Dermis microvascular lymphatic vessel endothelial cell (primary cell): ENCODE measurements at regions not wholly inside any gene's neighbourhood (a gene's known extent, or its start where the extent isn't known, plus 50 kb on each side); places are given as distances from the start of the nearest gene placed in this dataset.
"Not testable (repeated sequence)": the region's sequence is repeated elsewhere in the genome, so short reads cannot be mapped to it uniquely, and the experiment has no call there.

Experiments used
- DNase-seq, 2 donors: peaks; one replicate each; pipeline versions ENCODE4 v3.0.0 to v3.0.0-alpha.2; 2010; ENCODE audit warnings: low read depth in 2 of 2

DNA sequence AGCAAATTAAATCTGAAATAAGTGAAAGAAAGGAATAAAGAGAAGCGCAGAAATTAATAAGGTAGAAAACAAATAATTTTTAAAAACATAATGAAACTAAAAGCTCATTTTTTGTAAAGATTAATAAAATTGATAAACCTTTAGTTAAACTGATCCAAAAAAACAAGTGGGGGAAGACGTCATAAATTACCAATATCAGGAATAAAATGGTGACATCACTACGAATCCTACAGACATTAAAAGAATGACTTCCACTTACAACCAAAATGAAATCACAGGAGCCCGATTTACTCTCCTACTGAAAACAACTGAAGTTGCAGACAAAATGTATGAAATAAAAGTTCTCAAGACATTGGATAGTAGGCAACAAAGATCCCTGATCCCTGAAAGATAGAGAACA lies 68.1 kb upstream of the IFFO2 start:
- no peak for DNase-seq

GRCh38 chr1:19023787-19024186 lies 67.3 kb upstream of the IFFO2 start:
- DNase-seq, result no peak

DNA sequence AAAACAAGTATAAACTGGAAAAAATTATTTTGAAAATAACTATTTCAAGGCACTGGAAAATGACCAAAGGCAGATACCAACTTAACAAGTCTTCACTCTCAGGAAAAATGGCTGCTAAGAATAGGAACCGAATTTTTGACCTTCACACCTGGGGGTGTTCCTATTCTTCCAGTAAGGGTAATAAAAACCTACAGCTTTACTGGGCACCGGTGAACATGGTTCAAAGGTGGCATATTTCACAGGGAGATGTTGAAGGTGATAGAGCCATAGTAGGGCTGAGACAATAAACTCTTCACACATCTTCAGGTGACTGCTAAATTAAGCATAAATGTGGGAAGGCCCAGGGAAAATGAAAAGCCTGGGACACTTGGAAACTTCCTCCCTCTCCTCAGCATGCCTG lies 65.4 kb upstream of the IFFO2 start:
- DNase-seq, result no peak

GRCh38 chr1:19019288-19019687 lies 62.8 kb upstream of the IFFO2 start:
- DNase-seq, result not testable (repeated sequence)

- DNase-seq, result no peak
Observed at GRCh38 chr1:19015476-19015875, 59.0 kb upstream of the IFFO2 start.

DNA sequence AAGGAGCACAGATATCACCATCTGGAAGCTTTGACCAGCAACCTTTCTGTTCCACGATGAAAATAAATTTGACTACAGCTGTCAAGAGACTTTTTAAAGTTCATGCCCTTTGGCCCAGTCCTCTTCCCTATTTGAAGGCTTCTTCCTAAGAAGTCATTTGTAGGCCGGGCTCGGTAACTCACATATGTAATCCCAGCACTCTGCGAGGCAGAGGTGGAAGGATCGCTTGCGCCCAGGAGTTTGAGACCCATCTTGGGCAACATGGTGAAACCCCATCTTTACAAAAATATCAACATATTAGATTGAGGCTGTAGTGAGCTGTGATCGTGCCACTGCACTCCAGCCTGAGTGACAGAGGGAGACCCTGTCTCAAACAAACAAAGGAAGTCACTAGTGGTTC lies 58.3 kb upstream of the IFFO2 start:
- DNase-seq, result no peak

DNA sequence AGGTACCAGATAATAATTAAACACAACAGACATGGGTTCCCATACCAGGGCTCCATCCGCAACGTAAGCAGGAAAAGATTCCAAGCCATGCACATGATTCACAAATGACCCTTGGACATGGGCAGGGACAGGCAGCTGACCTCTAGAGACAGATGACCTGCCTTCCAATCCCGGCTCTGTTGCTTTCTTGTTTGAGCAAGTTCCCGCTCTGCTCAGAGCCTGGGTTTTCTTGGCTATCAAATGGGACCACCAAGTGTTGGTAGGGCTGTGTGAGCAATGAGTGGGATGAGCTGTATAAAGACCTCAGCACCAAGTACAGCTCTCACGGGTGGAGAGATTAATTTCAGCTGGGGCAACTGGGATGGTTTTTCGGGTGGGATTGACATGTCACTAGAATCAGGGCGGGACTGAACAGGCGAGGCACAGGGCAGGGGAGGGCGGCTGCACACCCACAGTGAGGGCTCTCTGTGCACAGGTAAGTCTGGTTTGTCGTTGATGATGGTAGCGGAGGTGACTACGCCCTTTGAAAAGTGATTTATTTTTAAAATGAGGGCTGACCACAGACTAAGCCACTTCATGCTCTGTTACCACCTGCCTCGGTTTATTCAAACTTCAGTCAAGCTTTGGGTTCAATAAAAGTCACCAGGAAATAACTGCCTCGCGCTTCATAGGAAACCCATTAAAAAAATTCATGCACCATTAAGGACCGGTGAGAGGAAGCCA lies 57.5 kb upstream of the IFFO2 start:
- no peak for DNase-seq

- DNase-seq, result peak in 1 of 2 donors; percentile 13
Observed at GRCh38 chr1:19011845-19012231, 55.4 kb upstream of the IFFO2 start.

DNA sequence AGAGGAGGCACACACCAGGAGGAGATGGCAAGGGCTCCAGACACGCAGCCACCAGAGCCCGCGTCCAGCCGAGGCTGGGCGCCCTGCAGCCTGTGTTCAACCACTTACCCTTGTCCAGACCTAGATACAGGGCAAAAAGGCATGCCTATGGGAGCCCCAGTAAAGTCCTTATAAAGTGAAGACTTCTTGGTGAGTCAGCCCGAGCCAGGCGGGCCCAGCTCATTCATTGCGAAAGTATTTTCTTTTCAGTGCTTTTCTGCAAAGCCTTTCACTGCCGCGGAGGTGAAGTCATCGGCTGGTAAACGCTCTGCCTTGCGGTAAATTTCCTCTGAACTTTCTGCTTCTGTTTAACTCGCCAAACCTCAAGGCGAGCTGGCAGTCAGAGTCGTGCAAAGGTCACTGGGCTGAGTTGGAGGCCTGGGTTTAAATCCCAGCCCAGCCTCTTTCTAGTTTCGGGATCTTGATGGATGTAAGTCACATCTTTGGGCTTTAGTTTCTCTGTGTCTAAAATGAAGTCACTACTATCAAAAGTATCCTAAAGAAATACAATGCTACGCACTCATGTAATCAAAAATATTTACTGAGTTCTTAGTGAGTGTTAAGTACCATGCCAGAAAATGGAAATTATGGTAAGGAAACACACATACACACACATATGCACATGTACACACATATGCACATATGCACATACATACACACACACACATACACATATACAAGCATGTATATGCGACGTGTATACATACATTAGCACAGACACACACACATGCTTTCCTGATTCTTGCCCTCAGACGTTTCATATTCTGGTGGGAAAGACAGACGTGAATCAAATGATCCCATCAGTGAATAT lies 54.7 kb upstream of the IFFO2 start:
- peak in 1 of 2 donors; percentile 87 for DNase-seq

DNA sequence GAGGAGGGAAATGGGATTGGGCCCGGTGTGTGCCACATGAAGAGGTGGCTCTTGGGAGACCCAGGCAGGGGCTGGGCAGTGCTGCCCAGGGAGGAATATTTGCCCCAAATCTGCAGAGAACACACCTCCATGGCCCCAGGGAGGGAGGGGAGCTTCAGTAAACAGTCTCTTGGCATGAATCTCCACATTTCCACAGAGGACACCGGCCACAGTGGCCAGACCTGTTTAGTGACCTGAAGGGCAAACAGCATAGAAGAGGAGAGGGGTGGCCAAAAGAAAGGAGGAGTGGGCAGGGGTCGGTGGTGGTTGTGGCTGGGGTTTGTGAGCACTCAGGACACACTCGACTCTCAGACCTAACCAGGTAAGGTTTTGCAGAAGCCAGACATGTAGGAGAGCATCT lies 54.0 kb upstream of the IFFO2 start:
- DNase-seq, result no peak

DNA sequence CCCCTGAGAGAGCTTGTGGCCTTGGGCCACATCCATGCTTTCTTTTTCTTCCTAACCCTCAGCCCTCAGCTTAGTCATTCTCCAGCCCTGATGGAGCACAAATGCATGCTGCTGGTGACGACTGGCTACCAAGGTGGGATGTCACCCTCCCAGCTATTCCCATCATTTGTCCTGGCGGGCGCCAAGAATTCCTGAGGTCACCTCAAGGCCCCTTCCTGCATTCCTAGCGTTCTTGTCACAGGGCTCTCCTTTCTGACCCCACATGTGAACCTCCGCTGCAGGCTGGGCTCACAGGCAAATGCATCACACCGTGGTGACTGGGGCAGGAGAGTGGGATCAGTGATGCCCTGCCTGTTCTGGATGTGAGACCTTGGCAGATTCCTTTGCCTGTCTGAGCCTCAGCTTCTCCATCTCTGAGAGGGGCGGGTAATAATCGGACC lies 53.4 kb upstream of the IFFO2 start:
- peak in 1 of 2 donors; percentile 63 for DNase-seq

- no peak for DNase-seq
Observed at GRCh38 chr1:19009126-19009881, 52.8 kb upstream of the IFFO2 start.

DNA sequence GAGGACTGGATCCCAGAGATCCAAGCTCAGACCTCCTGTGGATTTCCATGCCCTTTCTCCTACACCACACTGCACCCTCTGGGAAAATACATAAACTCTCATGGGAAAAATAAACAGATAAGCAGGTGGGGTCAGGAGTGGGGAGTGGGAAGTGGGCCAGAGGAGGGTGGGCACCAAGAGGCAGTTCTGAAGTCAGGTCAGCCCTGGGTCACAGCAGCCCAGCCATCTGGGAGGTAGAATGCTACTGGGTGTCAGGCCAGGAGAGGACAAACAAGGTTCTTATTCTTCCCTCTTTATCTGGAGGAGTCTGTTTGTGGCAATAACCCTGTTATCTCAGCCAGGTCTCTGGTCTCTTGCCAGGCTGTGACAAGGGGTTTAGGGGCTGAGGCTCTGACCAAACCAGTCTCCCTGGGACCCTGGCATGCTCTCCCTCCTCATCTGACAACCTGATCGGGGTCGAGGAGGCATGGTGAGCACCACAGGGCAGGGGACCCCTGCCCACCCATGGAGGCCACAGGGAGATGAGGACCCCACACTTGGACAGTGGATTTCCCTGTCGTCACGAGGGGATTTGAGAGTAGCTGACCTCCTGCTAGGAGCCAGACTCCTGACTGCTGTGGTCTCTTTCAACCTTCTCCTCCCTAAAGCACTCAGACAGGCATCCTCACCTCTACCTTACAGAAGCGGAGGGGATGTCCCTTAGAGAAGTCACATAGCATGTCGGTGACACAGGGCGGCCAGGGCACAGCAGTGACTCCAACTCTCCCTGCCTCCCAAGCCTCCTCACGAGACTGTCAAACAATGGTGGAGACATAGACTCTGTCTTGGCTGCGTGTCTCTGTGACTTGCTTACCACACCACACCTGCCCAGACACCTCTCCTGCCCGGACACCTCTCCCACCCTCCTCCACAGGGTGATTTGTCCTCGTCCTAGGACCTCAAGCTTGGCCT lies 51.3 kb upstream of the IFFO2 start:
- no peak for DNase-seq

- DNase-seq, result no peak
Observed at GRCh38 chr1:19006837-19007271, 50.4 kb upstream of the IFFO2 start.
